22Rv1 (cell line): ENCODE measurements at regions not wholly inside any gene's neighbourhood (a gene's known extent, or its start where the extent isn't known, plus 50 kb on each side); places are given as distances from the start of the nearest gene placed in this dataset.

ENCODE experiments used
- CTCF ChIP-seq: fragments of 450-650 bp; IDR thresholded peaks from 2 replicates; pipeline ENCODE4 v1.5.1; 2017; ENCODE audit warnings: mild to moderate bottlenecking
- ZFX ChIP-seq: fragments of 450-650 bp; IDR thresholded peaks from 2 replicates; pipeline ENCODE4 v1.6.1; 2017; ENCODE audit warnings: antibody characterized with exemption, borderline replicate concordance

GRCh38 chr9:86541014-86541570 lies 186.9 kb upstream of the TUT7 start:
- TF ChIP-seq CTCF (no peak), ZFX (no peak)
